Peyer's patch (tissue), 4 donors: ENCODE measurements at regions not wholly inside any gene's neighbourhood (a gene's known extent, or its start where the extent isn't known, plus 50 kb on each side); places are given as distances from the start of the nearest gene placed in this dataset.

Source experiments
- CTCF ChIP-seq, 6 experiments: fragments of 450-650 bp in 4 of 6; fragments of 200-600 bp in 2 of 6; sonication (generic) in 1 of 6; IDR thresholded peaks; one replicate each; pipeline ENCODE4 v1.5.1; 2017 to 2019; ENCODE audit warnings: antibody characterized with exemption in 6 of 6, mild to moderate bottlenecking in 3 of 6, moderate library complexity in 1 of 6
- POLR2A ChIP-seq, 2 donors: fragments of 450-650 bp; IDR thresholded peaks; one replicate each; pipeline ENCODE4 v1.5.1; 2017; ENCODE audit warnings: antibody characterized with exemption in 2 of 2, mild to moderate bottlenecking in 2 of 2, moderate library complexity in 2 of 2

- TF ChIP-seq CTCF (IDR thresholded peaks at IDR 0.05) = no peak
- no peak for TF ChIP-seq POLR2A (IDR thresholded peaks at IDR 0.05)
These were observed 53.3 kb upstream of the KSR1 start for GRCh38 chr17:27402943-27403342.
